MM.1S (cell line): ENCODE measurements at regions not wholly inside any gene's neighbourhood (a gene's known extent, or its start where the extent isn't known, plus 50 kb on each side); places are given as distances from the start of the nearest gene placed in this dataset.

ENCODE experiments used
- CTCF ChIP-seq: fragments of 300-600 bp; sonication (generic); IDR thresholded peaks from 2 replicates; pipeline ENCODE4 v1.5.1; 2016; ENCODE audit warnings: antibody characterized with exemption, low read length, mixed read lengths
- EZH2 ChIP-seq: fragments of 300-600 bp; sonication (generic); optimal IDR thresholded peaks from 2 replicates; pipeline ENCODE3; 2017; ENCODE audit warnings: low read depth, mild to moderate bottlenecking, antibody characterized with exemption, low read length, mixed read lengths

- TF ChIP-seq CTCF (no peak), EZH2 (no peak)
Observed at GRCh38 chr13:94886191-94886590, 173.8 kb upstream of the SOX21 start.
